Suppressor macrophage treated with lipopolysaccharide for 1 hour (primary cell): ENCODE measurements at regions not wholly inside any gene's neighbourhood (a gene's known extent, or its start where the extent isn't known, plus 50 kb on each side); places are given as distances from the start of the nearest gene placed in this dataset.

Source experiments
- DNase-seq, 3 donors: peaks; one replicate each; pipeline ENCODE4 v3.0.0-alpha.2; 2020 to 2022

- no peak for DNase-seq
These were observed 111.1 kb downstream of the AIPL1 start for GRCh38 chr17:6323626-6324356.

GRCh38 chr17:6322316-6322715 is 112.6 kb downstream of the AIPL1 start:
- DNase-seq: no peak

- no peak for DNase-seq
These were observed 120.6 kb downstream of the AIPL1 start for GRCh38 chr17:6314311-6314710.

GRCh38 chr17:6313835-6314234 is 121.1 kb downstream of the AIPL1 start:
- no peak for DNase-seq

- DNase-seq: no peak
These were observed 128.1 kb downstream of the AIPL1 start for GRCh38 chr17:6306820-6307219.

- no peak for DNase-seq
These were observed 129.1 kb downstream of the AIPL1 start for GRCh38 chr17:6305613-6306360.

- no peak for DNase-seq
These were observed 129.9 kb downstream of the AIPL1 start for GRCh38 chr17:6304894-6305612.

- peak in 2 of 3 donors; percentile 16 to 45 for DNase-seq
These were observed 131.3 kb downstream of the AIPL1 start for GRCh38 chr17:6303664-6304063.

- DNase-seq: peak in 1 of 3 donors; percentile 10
These were observed 135.6 kb downstream of the AIPL1 start for GRCh38 chr17:6299275-6299674.

GRCh38 chr17:6297960-6298359 is 137.0 kb downstream of the AIPL1 start:
- DNase-seq: peak in 1 of 3 donors; percentile 3

GRCh38 chr17:6297119-6297518 is 137.8 kb downstream of the AIPL1 start:
- DNase-seq: peak in 1 of 3 donors; percentile 1

GRCh38 chr17:6290488-6291196 is 144.3 kb downstream of the AIPL1 start:
- peak in 1 of 3 donors; percentile 14 for DNase-seq

- DNase-seq: peak in 2 of 3 donors; percentile 3 to 12
These were observed 148.7 kb downstream of the AIPL1 start for GRCh38 chr17:6286233-6286632.

- DNase-seq: no peak
These were observed 149.4 kb downstream of the AIPL1 start for GRCh38 chr17:6285486-6285885.

- no peak for DNase-seq
These were observed 155.3 kb downstream of the AIPL1 start for GRCh38 chr17:6279659-6280058.

GRCh38 chr17:6278376-6278775 is 156.5 kb downstream of the AIPL1 start:
- DNase-seq: no peak

- DNase-seq: no peak
These were observed 158.2 kb downstream of the AIPL1 start for GRCh38 chr17:6276711-6277110.

- no peak for DNase-seq
These were observed 160.6 kb downstream of the AIPL1 start for GRCh38 chr17:6274310-6274709.

- DNase-seq: peak in 2 of 3 donors; percentile 40 to 60
These were observed 165.4 kb downstream of the AIPL1 start for GRCh38 chr17:6269478-6269877.

GRCh38 chr17:6261466-6261865 is 173.5 kb downstream of the AIPL1 start:
- DNase-seq: no peak

- no peak for DNase-seq
These were observed 175.0 kb downstream of the AIPL1 start for GRCh38 chr17:6259899-6260298.

- DNase-seq: no peak
These were observed 177.6 kb downstream of the AIPL1 start for GRCh38 chr17:6257336-6257735.

- no peak for DNase-seq
These were observed 179.6 kb downstream of the AIPL1 start for GRCh38 chr17:6255322-6255721.
